Panc1 (cell line): ENCODE measurements at regions not wholly inside any gene's neighbourhood (a gene's known extent, or its start where the extent isn't known, plus 50 kb on each side); places are given as distances from the start of the nearest gene placed in this dataset.

ENCODE experiments used
- ATAC-seq: fragments of 200-7000 bp; cut with Tn5 transposase; 2 replicates; pipeline ENCODE4 v1.9.1; 2020; ENCODE audit warnings: mild to moderate bottlenecking, moderate library complexity
- BruUV-seq: library from RNA; stranded (reverse); fragments of 400-500 nt; replicated peaks from 2 replicates; lab custom pipeline; 2021; lab: Mats Ljungman, UMichigan
- CTCF ChIA-PET: fragments of 300-600 bp; sonication (Branson Sonifier 250); formaldehyde crosslinking; loops from one replicate; lab custom pipeline; 2022; ENCODE audit warnings: antibody characterized with exemption; lab: Charles Lee
- POLR2A ChIA-PET: fragments of 300-600 bp; sonication (Branson Sonifier 250); formaldehyde crosslinking; loops from one replicate; lab custom pipeline; 2022; ENCODE audit warnings: antibody characterized with exemption; lab: Charles Lee
- DNase-seq: peaks from one replicate; pipeline ENCODE4 v3.0.0-alpha.2; 2010; ENCODE audit warnings: low read depth, low spot score
- H3K27ac ChIP-seq: 2 replicates; pipeline ENCODE4 v1.5.1; 2011; ENCODE audit warnings: mild to moderate bottlenecking, low read length, inconsistent platforms
- H3K27me3 ChIP-seq: fragments of 200-500 bp; sonication (Bioruptor generic); 2 replicates; pipeline ENCODE4 v1.6.0; 2014; ENCODE audit warnings: low read length, inconsistent platforms; ENCODE audit not compliant: control insufficient read depth, insufficient read depth
- H3K36me3 ChIP-seq: fragments of 200-500 bp; sonication (Bioruptor generic); 2 replicates; pipeline ENCODE4 v1.5.1; 2014; ENCODE audit warnings: inconsistent platforms, mild to moderate bottlenecking, low read length, moderate library complexity; ENCODE audit not compliant: control insufficient read depth, insufficient read depth
- H3K4me1 ChIP-seq: 2 replicates; pipeline ENCODE4 v1.5.1; 2011; ENCODE audit warnings: inconsistent platforms, mild to moderate bottlenecking, low read length, moderate library complexity; ENCODE audit not compliant: control insufficient read depth, insufficient read depth
- H3K4me3 ChIP-seq, 2 experiments: 2 replicates each; pipeline ENCODE4 v1.5.1; 2011 to 2012; ENCODE audit warnings: low read depth in 2 of 2, low read length in 2 of 2, mild to moderate bottlenecking in 2 of 2, inconsistent platforms in 1 of 2, moderate library complexity in 1 of 2
- H3K9me3 ChIP-seq: fragments of 200-500 bp; sonication (Bioruptor generic); 2 replicates; pipeline ENCODE4 v1.5.1; 2014; ENCODE audit warnings: low read depth, mild to moderate bottlenecking, inconsistent platforms, low read length, moderate library complexity; ENCODE audit not compliant: control insufficient read depth, insufficient read depth
- CTCF ChIP-seq: fragments of 450-650 bp; IDR thresholded peaks from 2 replicates; pipeline ENCODE4 v1.5.1; 2017; ENCODE audit warnings: mild to moderate bottlenecking
- POLR2AphosphoS5 ChIP-seq: IDR thresholded peaks from 2 replicates; pipeline ENCODE4 v1.6.1; 2012; ENCODE audit warnings: mild to moderate bottlenecking, low read depth, low read length, moderate library complexity
- REST ChIP-seq, 2 experiments: IDR thresholded peaks; 2 replicates each; pipeline ENCODE4 v1.6.1; 2011 to 2012; ENCODE audit warnings: low read depth in 2 of 2, control low read depth in 1 of 2, low read length in 1 of 2, mild to moderate bottlenecking in 1 of 2, moderate library complexity in 1 of 2; ENCODE audit not compliant: insufficient read depth in 1 of 2
- SIN3A ChIP-seq: IDR thresholded peaks from 2 replicates; pipeline ENCODE4 v1.6.1; 2012; ENCODE audit warnings: low read depth, mild to moderate bottlenecking, low read length, moderate library complexity, borderline replicate concordance; ENCODE audit not compliant: insufficient read depth
- TCF7L2 ChIP-seq: IDR thresholded peaks from 2 replicates; pipeline ENCODE4 v1.6.1; 2011; ENCODE audit warnings: mild to moderate bottlenecking, low read depth, low read length, inconsistent platforms
- in situ Hi-C: cut with HindIII; loops from 2 replicates; pipeline ENCODE4 v1.10.0; 2016; ENCODE audit warnings: low sequenced_read_pairs, low pct_unique_long_range_greater_than_20kb
- intact Hi-C: fragments of 100-400 bp; cut with micrococcal nuclease; formaldehyde crosslinking; loops from one replicate; pipeline ENCODE4 v1.10.0; 2022; ENCODE audit not compliant: unreplicated experiment

DNA sequence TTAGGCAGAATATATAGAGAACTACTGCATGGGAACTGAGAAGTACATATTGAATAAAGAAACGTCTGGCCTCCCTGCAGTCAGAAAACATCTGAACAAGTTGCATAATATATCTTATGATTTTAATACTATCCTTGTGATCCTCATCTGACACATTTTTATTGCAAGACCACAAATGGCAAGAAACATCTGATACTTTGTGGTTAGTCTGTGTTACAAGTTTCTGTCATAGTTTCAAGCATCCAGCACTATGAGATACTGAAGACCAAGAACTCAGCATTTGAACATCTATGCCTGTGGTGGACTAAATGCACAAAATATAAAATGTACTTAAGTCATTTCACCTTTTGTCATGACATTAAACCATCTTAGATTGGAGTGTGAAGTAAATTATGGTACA is 1175.8 kb upstream of the MIR17HG start:
- Histone ChIP-seq H3K9me3 (no peaks in the 10 kb centered on the region), H3K36me3 (no peaks in the 10 kb centered on the region), H3K27me3 (no peaks in the 10 kb centered on the region), H3K27ac (no peak overlapping the region), H3K4me1 (no peaks in the 10 kb centered on the region), H3K4me3 (no peak overlapping the region)
- DNase-seq (no peak), ATAC-seq (no peak)
- POLR2A ChIA-PET, result no interaction called here
- TF ChIP-seq CTCF (no peak), REST (IDR thresholded peaks at IDR 0.05; ENCODE audit: insufficient read depth in 1 of 2, low read depth in 2 of 2, low read length in 1 of 2) (no peak), POLR2AphosphoS5 (no peak), SIN3A (no peak), TCF7L2 (no peak)
- BruUV-seq, result no TSS peak
- CTCF ChIA-PET, result no interaction called here
- intact Hi-C loops, result no loop called here
- in situ Hi-C loops, result no loop called here

GRCh38 chr13:90177512-90177911 is 1170.0 kb upstream of the MIR17HG start:
- ChIA-PET CTCF (no interaction called here), POLR2A (no interaction called here)
- no peak overlapping the region for H3K4me3 ChIP-seq
- intact Hi-C loops (no loop called here), in situ Hi-C loops (no loop called here)
- ATAC-seq (no peak), DNase-seq (no peak)
- no peaks in the 10 kb centered on the region for H3K36me3 ChIP-seq
- H3K9me3 ChIP-seq, result no peaks in the 10 kb centered on the region
- no peaks in the 10 kb centered on the region for H3K27me3 ChIP-seq
- no TSS peak for BruUV-seq
- H3K4me1 ChIP-seq, result no peaks in the 10 kb centered on the region
- H3K27ac ChIP-seq, result no peak overlapping the region
- TF ChIP-seq CTCF, result no peak

DNA sequence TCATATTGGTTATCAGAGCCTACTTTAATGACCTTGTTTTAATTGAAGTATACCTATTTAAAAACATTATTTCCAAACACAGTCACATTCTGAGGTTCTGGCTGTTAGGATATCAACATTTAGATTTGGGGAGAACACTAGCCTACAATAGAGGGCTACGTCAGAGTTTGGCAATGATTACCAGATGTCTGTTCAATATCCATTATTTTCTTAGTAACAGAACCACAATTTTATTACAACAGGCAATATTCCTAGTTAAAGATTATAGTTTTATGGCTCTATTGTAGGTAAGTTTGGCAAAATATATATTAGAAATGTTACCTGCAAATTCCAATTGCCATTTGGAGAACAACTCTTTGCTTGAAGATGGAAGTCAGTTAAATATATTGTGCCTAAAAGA is 1163.1 kb upstream of the MIR17HG start:
- H3K4me3 ChIP-seq, result no peak overlapping the region
- no peak overlapping the region for H3K27ac ChIP-seq
- in situ Hi-C loops, result no loop called here
- DNase-seq, result no peak
- no peaks in the 10 kb centered on the region for H3K9me3 ChIP-seq
- no peaks in the 10 kb centered on the region for H3K4me1 ChIP-seq
- intact Hi-C loops, result no loop called here
- no peaks in the 10 kb centered on the region for H3K27me3 ChIP-seq
- no peaks in the 10 kb centered on the region for H3K36me3 ChIP-seq
- POLR2A ChIA-PET, result no interaction called here
- BruUV-seq, result no TSS peak
- TF ChIP-seq CTCF (no peak), REST (IDR thresholded peaks at IDR 0.05; ENCODE audit: insufficient read depth in 1 of 2, low read depth in 2 of 2, low read length in 1 of 2) (no peak), TCF7L2 (no peak), POLR2AphosphoS5 (no peak), SIN3A (no peak)
- CTCF ChIA-PET, result no interaction called here
- ATAC-seq, result no peak
